Right cardiac atrium (tissue), 5 donors: ENCODE measurements at regions not wholly inside any gene's neighbourhood (a gene's known extent, or its start where the extent isn't known, plus 50 kb on each side); places are given as distances from the start of the nearest gene placed in this dataset.

Source experiments
- ATAC-seq, 2 donors: fragments of 200-7000 bp; cut with Tn5 transposase; one replicate each; pipeline versions ENCODE4 v1.8.0 to v1.9.1; 2020; ENCODE audit warnings: moderate library complexity in 2 of 2, mild to moderate bottlenecking in 1 of 2
- DNase-seq, 3 donors: peaks; one replicate each; pipeline ENCODE4 v3.0.0-alpha.2; 2020
- H3K27ac ChIP-seq: one replicate; pipeline ENCODE4 v1.5.1; 2013; ENCODE audit warnings: mild to moderate bottlenecking, low read length, control low read depth, moderate library complexity
- H3K27me3 ChIP-seq: one replicate; pipeline ENCODE4 v1.6.1; 2013; ENCODE audit not compliant: control insufficient read depth, insufficient read depth
- H3K4me1 ChIP-seq: one replicate; pipeline ENCODE4 v1.6.1; 2013; ENCODE audit warnings: low read length; ENCODE audit not compliant: control insufficient read depth, insufficient read depth
- H3K4me3 ChIP-seq: one replicate; pipeline ENCODE4 v1.5.1; 2013; ENCODE audit warnings: low read length, control low read depth
- H3K9me3 ChIP-seq: one replicate; pipeline ENCODE4 v1.6.1; 2013; ENCODE audit warnings: low read length; ENCODE audit not compliant: control insufficient read depth
- WGBS: extraction: QIAGEN DNeasy Blood & Tissue Kit; methylation state at CpG from one replicate; pipeline ENCODE4 v1.1.7; 2013; 5-methylcytosine and 5-hydroxymethylcytosine counted together
- intact Hi-C, 4 donors: fragments of 100-400 bp; cut with DNase I; formaldehyde crosslinking; loops; one replicate each; pipeline versions ENCODE4 v1.11.0 to v1.14.0; 2022 to 2023
- donor health status: healthy with polysubstance abuse.
- donor health status: DM: no; HTN: yes; CAD: no.
- donor health status: DM: no; HTN: no; CAD: no.
- donor health status: DM: no; HTN: yes; CAD: no; lungs with severe emphysema.
- donor health status: DM: yes; HTN: yes; CAD: no.

DNA sequence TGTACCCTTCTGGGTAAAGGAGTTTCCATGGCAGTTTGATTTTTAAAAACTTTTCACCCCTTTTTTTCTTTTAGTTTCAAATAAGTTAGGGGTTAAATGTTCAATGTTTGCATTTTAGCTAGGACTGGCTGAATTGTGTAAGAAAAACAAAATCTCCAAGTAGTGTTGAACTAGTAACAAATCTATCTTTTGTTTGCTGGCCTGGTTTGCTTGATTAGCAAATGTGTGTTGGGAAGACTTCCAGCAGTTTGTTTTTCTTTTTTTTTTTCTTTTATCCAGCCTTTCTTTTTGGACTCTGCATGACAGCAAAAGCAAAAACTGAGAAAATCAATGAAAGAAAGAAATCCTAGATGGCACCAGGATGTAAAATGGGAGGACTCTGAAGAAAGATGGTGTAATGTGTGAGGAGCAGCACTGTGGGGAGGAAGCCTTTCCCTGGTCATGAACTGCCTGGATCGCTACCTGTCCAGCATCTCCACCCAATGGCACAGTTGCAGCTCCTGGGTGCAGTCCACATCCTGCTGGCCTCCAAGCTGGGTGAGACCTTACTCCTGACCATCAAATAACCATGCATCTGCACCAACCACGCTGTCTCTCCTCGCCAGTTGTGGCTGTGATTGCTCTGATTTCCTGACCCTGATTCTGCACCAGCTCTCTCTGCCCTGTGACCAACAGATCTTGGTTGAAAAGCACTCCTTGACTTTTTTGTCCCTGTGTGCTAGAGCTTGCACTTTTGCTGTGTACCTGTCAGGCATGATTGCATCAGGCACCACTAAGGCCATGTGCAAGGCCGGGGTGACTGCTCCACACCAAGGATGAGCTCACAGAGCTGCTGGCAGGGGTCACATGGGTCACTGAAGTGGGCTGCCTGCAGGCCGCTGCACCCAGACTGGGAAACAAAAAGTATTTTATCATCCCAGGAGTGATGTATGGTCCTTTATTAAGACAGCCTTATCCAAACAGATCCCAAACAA, 71.2 kb upstream of the ZNF236 start:
- H3K4me3 ChIP-seq = no peak overlapping the region
- intact Hi-C loops = no loop called here
- DNase-seq (no peak), ATAC-seq (no peak)
- no peak overlapping the region for H3K27ac ChIP-seq
- no peaks in the 10 kb centered on the region for H3K9me3 ChIP-seq
- 80% methylated on average over 5 of the region's 5 CpGs for WGBS
- no peaks in the 10 kb centered on the region for H3K4me1 ChIP-seq
- no peaks in the 10 kb centered on the region for H3K27me3 ChIP-seq

DNA sequence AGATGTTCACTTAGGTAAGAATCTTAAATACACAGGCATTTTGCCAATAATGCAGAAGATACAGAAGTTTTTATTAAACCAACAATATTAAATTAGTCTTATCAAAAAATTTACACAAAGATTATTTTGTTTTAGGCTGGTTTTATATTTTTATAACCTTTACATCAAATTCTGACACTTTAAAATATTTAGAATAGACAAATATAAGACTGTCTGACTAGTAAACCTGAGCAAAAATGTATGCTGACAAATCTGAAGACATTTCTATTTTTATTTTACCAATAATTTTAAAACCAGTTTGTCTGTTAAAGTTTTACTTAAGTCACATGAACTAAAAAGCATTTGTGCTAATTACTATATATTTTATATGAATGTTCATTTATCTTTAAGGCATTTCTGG, 72.1 kb upstream of the ZNF236 start:
- H3K27ac ChIP-seq = no peak overlapping the region
- H3K4me3 ChIP-seq = no peak overlapping the region
- no peak for ATAC-seq
- intact Hi-C loops = no loop called here
- no peaks in the 10 kb centered on the region for H3K27me3 ChIP-seq
- H3K4me1 ChIP-seq = no peaks in the 10 kb centered on the region
- H3K9me3 ChIP-seq = no peaks in the 10 kb centered on the region
- DNase-seq = no peak

DNA sequence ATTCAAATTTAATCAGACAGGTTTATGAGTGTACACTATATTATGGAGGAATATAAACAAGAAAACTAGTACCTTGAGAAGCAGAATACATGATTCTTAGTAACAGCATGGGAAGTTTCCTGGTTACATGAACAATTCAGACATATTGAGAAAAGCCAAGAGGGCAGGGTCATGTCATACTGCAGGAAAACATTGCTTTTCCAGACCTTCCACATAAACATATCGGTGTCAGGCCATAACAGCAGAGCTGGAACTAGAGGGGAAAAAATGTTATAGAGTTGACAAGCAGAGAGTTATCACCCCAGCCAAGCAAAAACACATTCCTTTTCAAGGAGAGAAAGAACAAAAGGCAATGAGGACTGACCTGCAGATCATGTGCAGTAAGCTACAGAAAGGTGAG, 74.7 kb upstream of the ZNF236 start:
- H3K4me1 ChIP-seq = no peaks in the 10 kb centered on the region
- WGBS = 79% methylated on average over 1 of the region's 1 CpG
- no peak overlapping the region for H3K27ac ChIP-seq
- no peak for ATAC-seq
- no peaks in the 10 kb centered on the region for H3K27me3 ChIP-seq
- H3K4me3 ChIP-seq = no peak overlapping the region
- intact Hi-C loops = no loop called here
- H3K9me3 ChIP-seq = no peaks in the 10 kb centered on the region
- DNase-seq = no peak

DNA sequence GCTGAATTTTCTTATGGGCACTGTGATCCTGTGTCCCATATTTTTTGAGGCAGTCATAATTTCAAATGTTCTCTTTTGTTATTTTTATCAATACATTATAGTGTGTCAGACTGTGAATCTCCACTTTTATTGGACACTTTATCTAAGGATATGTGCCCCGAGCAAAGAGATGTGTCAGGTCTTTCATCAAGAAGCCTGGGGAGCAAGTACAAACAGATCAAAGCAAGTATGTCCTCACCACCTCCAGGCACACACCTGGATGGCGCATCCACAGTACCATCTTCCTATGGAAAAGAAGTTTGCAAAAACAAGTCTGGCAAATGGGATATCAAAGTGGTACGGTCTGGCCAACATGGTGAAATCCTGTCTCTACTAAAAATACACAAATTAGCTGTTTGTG, 81.0 kb upstream of the ZNF236 start:
- no peaks in the 10 kb centered on the region for H3K4me1 ChIP-seq
- DNase-seq = no peak
- no peak overlapping the region for H3K27ac ChIP-seq
- ATAC-seq = no peak
- no peaks in the 10 kb centered on the region for H3K27me3 ChIP-seq
- intact Hi-C loops = no loop called here
- no peak overlapping the region for H3K4me3 ChIP-seq
- 85% methylated on average over 3 of the region's 3 CpGs for WGBS
- H3K9me3 ChIP-seq = no peaks in the 10 kb centered on the region

DNA sequence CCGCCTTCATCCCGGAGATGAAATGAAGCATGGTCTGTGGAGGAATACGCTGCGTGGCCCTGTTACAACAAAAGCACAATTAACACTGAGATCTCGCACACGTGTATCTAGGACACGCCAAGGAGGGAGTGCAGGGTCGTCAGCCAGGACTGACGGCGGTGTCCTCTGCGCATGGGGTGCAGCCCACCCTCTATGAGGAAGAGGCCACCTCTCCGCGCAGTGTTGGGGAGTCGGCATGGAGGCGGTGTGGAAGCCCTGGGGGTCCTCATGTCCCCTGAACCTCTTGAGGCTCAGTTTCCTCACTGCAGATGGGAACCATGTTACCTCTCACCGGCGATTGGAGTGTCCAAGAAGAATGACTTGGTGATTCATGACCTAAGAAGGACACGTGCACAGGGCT, 86.0 kb upstream of the ZNF236 start:
- Histone ChIP-seq H3K4me1 (no peaks in the 10 kb centered on the region), H3K9me3 (no peaks in the 10 kb centered on the region), H3K27me3 (no peaks in the 10 kb centered on the region), H3K27ac (no peak overlapping the region), H3K4me3 (no peak overlapping the region)
- intact Hi-C loops = no loop called here
- DNase-seq (no peak), ATAC-seq (no peak)
- 92% methylated on average over 18 of the region's 18 CpGs for WGBS

DNA sequence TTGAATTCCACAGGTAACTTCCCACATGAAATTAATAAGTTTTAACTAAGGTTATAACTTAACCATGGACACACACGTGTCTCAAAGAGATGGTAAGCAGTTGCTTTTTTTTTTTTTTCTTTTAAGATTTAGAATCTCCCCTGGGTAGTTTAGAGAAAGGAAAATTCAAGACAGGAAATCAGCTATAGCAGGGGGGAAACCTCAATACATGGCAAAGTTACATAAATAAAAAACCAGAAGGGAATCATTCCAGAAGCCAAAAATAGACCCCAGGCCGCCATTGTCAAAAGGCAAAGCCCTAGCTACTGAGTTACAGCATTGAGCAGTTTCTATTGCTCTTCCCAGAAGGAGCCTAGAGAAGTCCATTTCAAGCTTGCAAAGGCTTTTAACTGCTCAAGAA, 91.5 kb upstream of the ZNF236 start:
- 25% methylated on average over 2 of the region's 2 CpGs for WGBS
- Histone ChIP-seq H3K9me3 (no peaks in the 10 kb centered on the region), H3K4me3 (no peak overlapping the region), H3K27me3 (no peaks in the 10 kb centered on the region), H3K27ac (no peak overlapping the region), H3K4me1 (no peaks in the 10 kb centered on the region)
- intact Hi-C loops = no loop called here
- DNase-seq (no peak), ATAC-seq (no peak)

DNA sequence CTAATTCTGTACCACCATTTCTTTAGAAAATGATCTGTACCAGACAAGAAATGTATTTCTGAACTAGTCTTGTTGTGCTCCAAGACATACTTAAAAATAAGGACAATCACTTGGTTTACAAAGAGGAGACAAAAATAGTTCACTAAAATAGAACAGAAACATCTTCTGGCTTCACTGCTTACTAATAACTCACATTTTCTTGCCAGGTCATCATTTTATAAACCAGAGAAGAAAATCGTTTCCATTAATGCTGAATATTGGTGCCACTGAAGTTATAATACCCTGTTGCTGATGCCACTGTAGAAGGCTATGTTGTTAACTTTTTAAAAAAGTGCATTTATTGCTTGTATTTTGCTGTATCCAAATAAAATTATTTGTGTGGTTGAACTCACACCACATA, 94.8 kb upstream of the ZNF236 start:
- WGBS = 46% methylated on average over 1 of the region's 1 CpG
- Histone ChIP-seq H3K4me1 (no peaks in the 10 kb centered on the region), H3K4me3 (no peak overlapping the region), H3K27ac (no peak overlapping the region), H3K27me3 (no peaks in the 10 kb centered on the region), H3K9me3 (no peaks in the 10 kb centered on the region)
- DNase-seq (no peak), ATAC-seq (no peak)
- intact Hi-C loops = no loop called here

DNA sequence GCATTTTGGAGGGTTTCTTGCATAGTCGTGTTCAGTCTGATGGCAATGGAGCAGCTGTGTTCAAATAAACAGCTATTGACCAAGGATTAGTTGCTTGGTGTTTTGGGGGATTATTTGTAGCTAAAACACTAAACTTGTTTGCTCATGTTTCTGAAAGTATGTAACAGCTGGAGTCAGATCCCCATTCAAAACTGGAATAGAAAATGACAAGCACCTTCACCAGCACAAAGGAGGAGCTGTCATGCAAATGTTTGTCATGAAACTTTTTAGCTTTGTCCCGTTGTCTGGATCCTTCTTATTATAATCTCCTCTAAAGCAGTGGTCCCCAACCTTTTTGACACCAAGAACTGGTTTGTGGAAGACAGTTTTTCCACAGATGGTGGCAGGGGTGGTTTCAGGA, 96.9 kb upstream of the ZNF236 start:
- DNase-seq (no peak), ATAC-seq (no peak)
- no peaks in the 10 kb centered on the region for H3K4me1 ChIP-seq
- no peaks in the 10 kb centered on the region for H3K27me3 ChIP-seq
- no peaks in the 10 kb centered on the region for H3K9me3 ChIP-seq
- H3K27ac ChIP-seq = no peak overlapping the region
- H3K4me3 ChIP-seq = no peak overlapping the region
- intact Hi-C loops = no loop called here
- WGBS = 65% methylated on average over 2 of the region's 2 CpGs

DNA sequence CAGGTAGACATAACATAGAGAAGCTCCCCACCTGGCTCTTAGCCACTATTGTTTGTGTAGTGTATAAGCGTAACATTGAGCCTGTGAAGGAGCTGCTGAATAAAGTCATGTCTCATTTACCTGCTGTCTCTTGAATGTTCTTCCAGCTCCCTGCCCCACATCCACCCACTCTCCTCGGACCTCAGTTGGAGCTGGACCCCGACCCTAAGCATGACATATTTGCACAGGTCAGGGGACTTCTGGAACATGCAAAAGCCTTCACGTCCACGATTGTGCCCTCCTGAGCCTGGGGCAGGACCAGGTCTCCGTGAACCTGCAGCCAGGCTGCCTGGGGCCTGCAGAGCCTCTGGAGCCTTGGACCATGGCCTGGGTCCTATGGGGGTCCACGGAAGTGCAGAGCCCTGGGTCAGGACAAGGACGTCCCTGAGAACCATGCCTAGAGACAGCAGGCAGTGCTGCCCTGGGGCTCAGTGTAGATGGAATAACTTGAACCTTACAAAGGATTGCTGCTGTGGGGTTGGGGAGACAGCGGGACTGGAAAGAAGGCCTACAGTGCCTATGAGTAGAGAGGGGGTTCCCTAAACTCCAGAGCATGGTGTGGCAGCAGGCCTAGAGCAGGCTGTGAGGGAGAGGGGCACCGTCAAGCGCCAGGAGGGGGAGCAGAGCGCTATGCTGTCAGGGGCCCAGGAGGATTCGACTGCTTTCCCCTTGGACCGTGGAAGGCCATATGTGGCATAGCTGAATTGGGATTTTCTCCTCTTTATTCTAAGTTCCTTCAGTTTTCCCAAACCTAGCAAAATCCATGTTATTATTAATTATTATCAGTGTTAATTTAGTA, 99.9 kb upstream of the ZNF236 start:
- no peaks in the 10 kb centered on the region for H3K27me3 ChIP-seq
- ATAC-seq = peak in 1 of 2 donors; percentile 26
- H3K9me3 ChIP-seq = no peaks in the 10 kb centered on the region
- intact Hi-C loops = no loop called here
- no peak overlapping the region for H3K27ac ChIP-seq
- no peaks in the 10 kb centered on the region for H3K4me1 ChIP-seq
- DNase-seq = no peak
- H3K4me3 ChIP-seq = no peak overlapping the region
- 90% methylated on average over 14 of the region's 14 CpGs for WGBS

DNA sequence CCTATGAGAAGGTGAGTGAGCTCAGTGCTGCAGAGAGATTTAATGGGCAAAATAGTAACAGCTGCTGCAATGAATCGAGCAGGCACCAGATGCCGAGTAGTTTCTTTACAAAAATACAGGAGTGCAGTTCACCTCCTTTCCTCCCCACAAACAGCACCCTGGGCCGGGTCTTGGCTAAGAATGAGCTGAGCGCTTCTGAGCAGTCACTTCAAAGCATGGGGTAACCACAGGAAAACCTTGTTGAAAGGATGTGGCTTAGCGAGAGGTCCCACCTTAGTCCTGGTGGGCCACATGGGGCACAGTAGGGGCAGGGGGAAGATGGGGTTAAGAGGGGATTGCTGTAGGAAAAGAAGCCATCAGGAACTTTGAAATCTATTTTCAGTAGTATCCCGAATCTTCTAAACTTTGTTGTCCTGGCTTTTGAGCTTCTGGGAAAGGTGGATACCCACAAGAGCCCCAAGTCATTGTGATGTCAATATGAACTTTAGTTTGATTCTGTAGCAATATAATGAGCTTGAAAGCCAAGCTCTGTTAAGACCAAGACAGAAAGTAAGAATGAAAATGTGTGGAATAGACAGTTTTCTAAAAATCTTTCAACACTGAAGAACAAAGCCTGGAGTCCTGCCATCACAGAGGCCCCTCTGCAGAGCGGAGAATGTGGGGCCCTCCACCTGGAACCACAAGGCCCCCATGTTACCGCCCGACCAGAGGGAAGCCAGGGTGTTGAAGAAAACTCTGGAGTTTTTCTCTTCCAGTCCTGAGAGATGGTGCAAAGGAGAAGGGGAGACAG, 101.0 kb upstream of the ZNF236 start:
- WGBS = 85% methylated on average over 9 of the region's 9 CpGs
- no peaks in the 10 kb centered on the region for H3K4me1 ChIP-seq
- H3K9me3 ChIP-seq = no peaks in the 10 kb centered on the region
- DNase-seq (no peak), ATAC-seq (no peak)
- intact Hi-C loops = no loop called here
- H3K27ac ChIP-seq = no peak overlapping the region
- no peaks in the 10 kb centered on the region for H3K27me3 ChIP-seq
- H3K4me3 ChIP-seq = no peak overlapping the region

DNA sequence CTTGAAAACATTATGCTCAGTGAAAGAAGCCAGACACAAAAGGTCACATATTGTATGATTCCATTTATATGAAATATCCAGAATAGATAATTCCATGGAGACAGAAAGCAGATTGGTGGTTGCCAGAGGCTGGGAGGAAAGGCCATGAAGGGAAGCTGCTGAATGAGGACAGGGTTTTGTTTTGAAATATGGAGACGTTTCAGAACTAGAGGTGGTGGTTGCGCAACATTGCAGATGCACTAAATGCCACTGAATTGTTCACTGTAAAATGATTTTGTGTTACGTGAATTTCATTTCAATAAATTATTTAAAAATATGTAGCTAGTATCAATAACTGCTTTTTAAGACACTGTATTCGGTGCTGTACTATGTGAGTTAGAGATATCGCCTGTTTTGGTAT, 101.7 kb upstream of the ZNF236 start:
- Histone ChIP-seq H3K27me3 (no peaks in the 10 kb centered on the region), H3K4me3 (no peak overlapping the region), H3K27ac (no peak overlapping the region), H3K4me1 (no peaks in the 10 kb centered on the region), H3K9me3 (no peaks in the 10 kb centered on the region)
- intact Hi-C loops = no loop called here
- no peak for DNase-seq
- 76% methylated on average over 5 of the region's 5 CpGs for WGBS
- no peak for ATAC-seq
